ENCODE measurements at regions not wholly inside any gene's neighbourhood (a gene's known extent, or its start where the extent isn't known, plus 50 kb on each side); places are given as distances from the start of the nearest gene placed in this dataset.

GRCh38 chr16:82358606-82359221 is 188.7 kb upstream of the MPHOSPH6 start:
- dilution Hi-C loops (cut with MboI; ENCODE audit: extremely low pct_ligation_motif_present, low sequenced_read_pairs), result no loop called here
- Histone ChIP-seq H2AFZ (ENCODE audit: low read depth, low read length) (no peak overlapping the region), H3K4me2 (ENCODE audit: insufficient read depth, low read length) (no peak overlapping the region), H3K9me1 (replicated peaks; ENCODE audit: control insufficient read depth, extremely low read depth, insufficient read depth, low read length) (no peaks in the 10 kb centered on the region), H3K79me2 (ENCODE audit: control insufficient read depth, insufficient read depth, low read length) (no peaks in the 10 kb centered on the region), H3K4me1 (ENCODE audit: control insufficient read depth, extremely low read depth, insufficient read depth, low read length) (no peaks in the 10 kb centered on the region), H3K4me3 (replicated peaks in 1 of 3; ENCODE audit: insufficient read depth in 1 of 3, low read depth in 1 of 3, low read length in 3 of 3) (no peak overlapping the region), H3K9ac (replicated peaks; ENCODE audit: extremely low read depth, insufficient read depth, low read length) (no peak overlapping the region), H3K27me3 (ENCODE audit: control insufficient read depth in 2 of 2, insufficient read depth in 2 of 2, low read length in 2 of 2) (peaks cover 2 to 4% of the 10 kb centered on the region in 2 experiments), H3K9me3 (replicated peaks; ENCODE audit: control insufficient read depth, insufficient read depth, low read length) (no peaks in the 10 kb centered on the region), H3K36me3 (ENCODE audit: control insufficient read depth in 2 of 2, extremely low read depth in 1 of 2, insufficient read depth in 2 of 2, low read length in 2 of 2) (no peaks in the 10 kb centered on the region), H3K27ac (ENCODE audit: insufficient read depth, low read depth, low read length) (no peak overlapping the region), H4K20me1 (replicated peaks; ENCODE audit: control insufficient read depth, extremely low read depth, insufficient read depth, low read length) (no peaks in the 10 kb centered on the region)
- BruUV-seq (replicated peaks), result no TSS peak
- intact Hi-C loops (cut with micrococcal nuclease), result no loop called here
- ChIA-PET POLR2A (no interaction called here), CTCF (interaction anchor here (0.9 kb wide), 1 partner anchor 8 kb away, joined by 3 read pairs; no protein-coding TSS in a partner anchor)
- DNase-seq (ENCODE audit: low read depth, low spot score), result no peak
- no peak for TF ChIP-seq FOS (IDR thresholded peaks at IDR 0.05; ENCODE audit: borderline replicate concordance, insufficient read depth, low read length)
- no peak for TF ChIP-seq GATA2 (IDR thresholded peaks at IDR 0.05; ENCODE audit: insufficient read depth, insufficient read length, low read depth, low read length)
- no peak for TF ChIP-seq JUN (IDR thresholded peaks at IDR 0.05; ENCODE audit: borderline replicate concordance, insufficient read depth, insufficient read length, low read depth)
- TF ChIP-seq, protein P1, sequence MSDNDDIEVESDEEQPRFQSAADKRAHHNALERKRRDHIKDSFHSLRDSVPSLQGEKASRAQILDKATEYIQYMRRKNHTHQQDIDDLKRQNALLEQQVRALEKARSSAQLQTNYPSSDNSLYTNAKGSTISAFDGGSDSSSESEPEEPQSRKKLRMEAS (IDR thresholded peaks at IDR 0.05; ENCODE audit: insufficient read depth, insufficient read length), result no peak
- no peak for TF ChIP-seq MYC (IDR thresholded peaks at IDR 0.05; ENCODE audit: low read depth, low read length)
- TF ChIP-seq EZH2 (IDR thresholded peaks at IDR 0.05; ENCODE audit: borderline replicate concordance, low read depth, low read length, severe bottlenecking), result no peak
- no peak for TF ChIP-seq POLR2A (IDR thresholded peaks at IDR 0.05; ENCODE audit: low read depth, low read length)
- TF ChIP-seq, protein P2, sequence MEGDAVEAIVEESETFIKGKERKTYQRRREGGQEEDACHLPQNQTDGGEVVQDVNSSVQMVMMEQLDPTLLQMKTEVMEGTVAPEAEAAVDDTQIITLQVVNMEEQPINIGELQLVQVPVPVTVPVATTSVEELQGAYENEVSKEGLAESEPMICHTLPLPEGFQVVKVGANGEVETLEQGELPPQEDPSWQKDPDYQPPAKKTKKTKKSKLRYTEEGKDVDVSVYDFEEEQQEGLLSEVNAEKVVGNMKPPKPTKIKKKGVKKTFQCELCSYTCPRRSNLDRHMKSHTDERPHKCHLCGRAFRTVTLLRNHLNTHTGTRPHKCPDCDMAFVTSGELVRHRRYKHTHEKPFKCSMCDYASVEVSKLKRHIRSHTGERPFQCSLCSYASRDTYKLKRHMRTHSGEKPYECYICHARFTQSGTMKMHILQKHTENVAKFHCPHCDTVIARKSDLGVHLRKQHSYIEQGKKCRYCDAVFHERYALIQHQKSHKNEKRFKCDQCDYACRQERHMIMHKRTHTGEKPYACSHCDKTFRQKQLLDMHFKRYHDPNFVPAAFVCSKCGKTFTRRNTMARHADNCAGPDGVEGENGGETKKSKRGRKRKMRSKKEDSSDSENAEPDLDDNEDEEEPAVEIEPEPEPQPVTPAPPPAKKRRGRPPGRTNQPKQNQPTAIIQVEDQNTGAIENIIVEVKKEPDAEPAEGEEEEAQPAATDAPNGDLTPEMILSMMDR (IDR thresholded peaks at IDR 0.05; ENCODE audit: extremely low read depth in 1 of 2, insufficient read depth in 1 of 2, low read depth in 1 of 2, low read length in 2 of 2), result no peak
- no peak for TF ChIP-seq POLR2AphosphoS5 (IDR thresholded peaks at IDR 0.05; ENCODE audit: insufficient read depth, low read depth, low read length)
- FAIRE-seq, result no peak

Measured in endothelial cell of umbilical vein (primary cell).